NB4 (cell line): ENCODE measurements at regions not wholly inside any gene's neighbourhood (a gene's known extent, or its start where the extent isn't known, plus 50 kb on each side); places are given as distances from the start of the nearest gene placed in this dataset.

Source experiments
- POLR2A ChIP-seq: IDR thresholded peaks from 2 replicates; pipeline ENCODE4 v1.6.1; 2011; ENCODE audit warnings: mild to moderate bottlenecking; ENCODE audit not compliant: insufficient read length; ENCODE audit errors: extremely low read depth
- TF ChIP-seq, protein P1 (sequence below): IDR thresholded peaks from one replicate; pipeline ENCODE4 v1.5.1; 2012; ENCODE audit warnings: low read depth, low read length

DNA sequence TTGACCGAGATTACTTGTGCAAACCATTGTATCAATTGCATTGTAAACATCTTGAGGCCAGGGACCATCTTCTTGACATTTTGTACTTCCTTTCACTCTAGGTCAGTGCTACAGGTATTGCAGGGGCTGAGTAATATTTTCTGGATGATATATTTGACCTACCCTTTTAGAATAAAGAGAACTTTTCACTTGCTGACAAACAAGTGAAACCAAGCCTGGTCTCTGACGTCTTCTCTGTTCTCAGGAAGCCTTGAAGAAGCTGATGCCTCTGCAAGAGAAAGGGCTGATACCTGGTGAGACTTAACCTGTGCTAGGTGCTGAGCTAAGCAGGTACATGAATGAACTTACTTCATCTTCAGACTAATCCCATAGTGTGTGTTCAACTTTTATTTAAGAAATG lies 60.5 kb upstream of the GGTLC1 start:
- TF ChIP-seq, protein P1, sequence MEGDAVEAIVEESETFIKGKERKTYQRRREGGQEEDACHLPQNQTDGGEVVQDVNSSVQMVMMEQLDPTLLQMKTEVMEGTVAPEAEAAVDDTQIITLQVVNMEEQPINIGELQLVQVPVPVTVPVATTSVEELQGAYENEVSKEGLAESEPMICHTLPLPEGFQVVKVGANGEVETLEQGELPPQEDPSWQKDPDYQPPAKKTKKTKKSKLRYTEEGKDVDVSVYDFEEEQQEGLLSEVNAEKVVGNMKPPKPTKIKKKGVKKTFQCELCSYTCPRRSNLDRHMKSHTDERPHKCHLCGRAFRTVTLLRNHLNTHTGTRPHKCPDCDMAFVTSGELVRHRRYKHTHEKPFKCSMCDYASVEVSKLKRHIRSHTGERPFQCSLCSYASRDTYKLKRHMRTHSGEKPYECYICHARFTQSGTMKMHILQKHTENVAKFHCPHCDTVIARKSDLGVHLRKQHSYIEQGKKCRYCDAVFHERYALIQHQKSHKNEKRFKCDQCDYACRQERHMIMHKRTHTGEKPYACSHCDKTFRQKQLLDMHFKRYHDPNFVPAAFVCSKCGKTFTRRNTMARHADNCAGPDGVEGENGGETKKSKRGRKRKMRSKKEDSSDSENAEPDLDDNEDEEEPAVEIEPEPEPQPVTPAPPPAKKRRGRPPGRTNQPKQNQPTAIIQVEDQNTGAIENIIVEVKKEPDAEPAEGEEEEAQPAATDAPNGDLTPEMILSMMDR: no peak
- TF ChIP-seq POLR2A: no peak
